Glutamatergic neuron (in vitro differentiated cells): ENCODE measurements at regions not wholly inside any gene's neighbourhood (a gene's known extent, or its start where the extent isn't known, plus 50 kb on each side); places are given as distances from the start of the nearest gene placed in this dataset.

Experiments
- DNase-seq: peaks from one replicate; pipeline ENCODE4 v3.0.0; 2022
- H3K27ac Mint-ChIP-seq: one replicate; pipeline ENCODE4 v1.8.0; 2020; ENCODE audit warnings: mild to moderate bottlenecking, mixed read lengths, inconsistent platforms; ENCODE audit not compliant: unreplicated experiment
- H3K27me3 Mint-ChIP-seq: one replicate; pipeline ENCODE4 v1.8.0; 2020; ENCODE audit warnings: mild to moderate bottlenecking, moderate library complexity, mixed read lengths, inconsistent platforms; ENCODE audit not compliant: unreplicated experiment
- H3K36me3 Mint-ChIP-seq: one replicate; pipeline ENCODE4 v1.8.0; 2020; ENCODE audit warnings: mild to moderate bottlenecking, mixed read lengths, inconsistent platforms; ENCODE audit not compliant: unreplicated experiment
- H3K4me1 Mint-ChIP-seq: one replicate; pipeline ENCODE4 v1.8.0; 2020; ENCODE audit warnings: mild to moderate bottlenecking, low read depth, mixed read lengths, inconsistent platforms; ENCODE audit not compliant: unreplicated experiment
- H3K4me3 Mint-ChIP-seq: one replicate; pipeline ENCODE4 v1.8.0; 2020; ENCODE audit warnings: mild to moderate bottlenecking, mixed read lengths, inconsistent platforms; ENCODE audit not compliant: unreplicated experiment
- H3K9me3 Mint-ChIP-seq: one replicate; pipeline ENCODE4 v1.8.0; 2020; ENCODE audit warnings: mild to moderate bottlenecking, moderate library complexity, mixed read lengths, inconsistent platforms; ENCODE audit not compliant: unreplicated experiment
- CTCF ChIP-seq: fragments of 200-600 bp; sonication (generic); IDR thresholded peaks from one replicate; pipeline ENCODE4 v1.5.0; 2021; ENCODE audit not compliant: partially characterized antibody, unreplicated experiment

- Mint-ChIP-seq H3K4me3 (no peak overlapping the region), H3K4me1 (peaks cover 2% of the 10 kb centered on the region), H3K27me3 (peaks cover 2% of the 10 kb centered on the region), H3K36me3 (no peaks in the 10 kb centered on the region), H3K9me3 (no peaks in the 10 kb centered on the region), H3K27ac (no peak overlapping the region)
- no peak for DNase-seq
- no peak for TF ChIP-seq CTCF
These were observed 440.0 kb downstream of the TUSC7 start for GRCh38 chr3:117149584-117149983.

DNA sequence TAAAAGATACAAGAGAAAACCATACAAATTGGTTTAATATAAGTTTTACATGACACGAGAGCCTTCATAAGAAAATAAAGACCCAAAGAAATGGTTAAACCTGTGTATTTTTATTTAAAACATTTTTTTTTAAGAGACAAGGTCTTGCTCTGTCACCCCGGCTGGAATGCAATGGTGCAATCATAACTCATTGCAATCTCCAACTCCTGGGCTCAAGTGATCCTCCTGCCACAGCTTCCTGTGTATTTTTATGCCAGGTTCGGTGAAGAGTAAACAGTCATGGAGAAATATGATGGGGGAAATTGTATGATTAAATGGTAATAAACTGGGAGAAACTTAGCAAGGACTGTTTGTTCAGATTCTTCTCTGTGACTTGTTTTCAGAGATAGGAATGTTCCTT lies 441.0 kb downstream of the TUSC7 start:
- no peak for DNase-seq
- Mint-ChIP-seq H3K9me3 (no peaks in the 10 kb centered on the region), H3K27me3 (peaks cover 2% of the 10 kb centered on the region), H3K36me3 (no peaks in the 10 kb centered on the region), H3K4me1 (no peaks in the 10 kb centered on the region), H3K4me3 (no peak overlapping the region), H3K27ac (no peak overlapping the region)
- TF ChIP-seq CTCF = no peak

GRCh38 chr3:117160176-117160575 lies 450.6 kb downstream of the TUSC7 start:
- Mint-ChIP-seq H3K9me3 (peaks cover under 1% of the 10 kb centered on the region), H3K27ac (no peak overlapping the region), H3K36me3 (no peaks in the 10 kb centered on the region), H3K4me1 (no peaks in the 10 kb centered on the region), H3K27me3 (no peaks in the 10 kb centered on the region), H3K4me3 (no peak overlapping the region)
- TF ChIP-seq CTCF = no peak
- no peak for DNase-seq

GRCh38 chr3:117161816-117162215 lies 452.2 kb downstream of the TUSC7 start:
- no peak for TF ChIP-seq CTCF
- Mint-ChIP-seq H3K4me1 (peaks cover 5% of the 10 kb centered on the region), H3K36me3 (no peaks in the 10 kb centered on the region), H3K27me3 (peaks cover 2% of the 10 kb centered on the region), H3K4me3 (no peak overlapping the region), H3K9me3 (peaks cover 4% of the 10 kb centered on the region), H3K27ac (no peak overlapping the region)
- DNase-seq = no peak

- peaks cover 5% of the 10 kb centered on the region for H3K4me1 Mint-ChIP-seq
- no peak overlapping the region for H3K4me3 Mint-ChIP-seq
- no peak for DNase-seq
- TF ChIP-seq CTCF = no peak
- no peaks in the 10 kb centered on the region for H3K36me3 Mint-ChIP-seq
- H3K27ac Mint-ChIP-seq = no peak overlapping the region
- peaks cover 4% of the 10 kb centered on the region for H3K9me3 Mint-ChIP-seq
- H3K27me3 Mint-ChIP-seq = peaks cover 2% of the 10 kb centered on the region
These were observed 455.6 kb downstream of the TUSC7 start for GRCh38 chr3:117165176-117165575.
